Parathyroid adenoma (tissue), 2 donors: ENCODE measurements at regions not wholly inside any gene's neighbourhood (a gene's known extent, or its start where the extent isn't known, plus 50 kb on each side); places are given as distances from the start of the nearest gene placed in this dataset.

Experiments used
- H2AFZ ChIP-seq: fragments of 300-600 bp; sonication (generic); one replicate; pipeline ENCODE4 v1.7.0; 2017; ENCODE audit warnings: antibody characterized with exemption, mild to moderate bottlenecking
- H3K27ac ChIP-seq: fragments of 300-600 bp; sonication (generic); one replicate; pipeline ENCODE4 v1.7.0; 2017
- H3K27me3 ChIP-seq: fragments of 300-600 bp; sonication (generic); one replicate; pipeline ENCODE4 v1.7.0; 2017; ENCODE audit warnings: low read length; ENCODE audit not compliant: control insufficient read depth, insufficient read depth
- H3K36me3 ChIP-seq: fragments of 300-600 bp; sonication (generic); one replicate; pipeline ENCODE4 v1.7.0; 2017; ENCODE audit warnings: low read length; ENCODE audit not compliant: control insufficient read depth, insufficient read depth
- H3K4me1 ChIP-seq: fragments of 300-600 bp; sonication (generic); one replicate; pipeline ENCODE4 v1.7.0; 2017; ENCODE audit warnings: control low read depth
- H3K4me2 ChIP-seq: fragments of 300-600 bp; sonication (generic); one replicate; pipeline ENCODE4 v1.7.0; 2017; ENCODE audit warnings: low read length
- H3K4me3 ChIP-seq: fragments of 300-600 bp; sonication (generic); one replicate; pipeline ENCODE4 v1.7.0; 2017; ENCODE audit warnings: low read depth, low read length
- H3K79me2 ChIP-seq: fragments of 300-600 bp; sonication (generic); one replicate; pipeline ENCODE4 v1.7.0; 2017; ENCODE audit warnings: control low read depth
- H3K9ac ChIP-seq: fragments of 300-600 bp; sonication (generic); one replicate; pipeline ENCODE4 v1.7.0; 2017; ENCODE audit warnings: mild to moderate bottlenecking
- H3K9me3 ChIP-seq: fragments of 300-600 bp; sonication (generic); one replicate; pipeline ENCODE4 v1.7.0; 2017; ENCODE audit warnings: low read length; ENCODE audit not compliant: control insufficient read depth
- TF ChIP-seq, protein P1 (sequence below): fragments of 300-600 bp; sonication (generic); IDR thresholded peaks from one replicate; pipeline ENCODE4 v1.7.0; 2017; ENCODE audit warnings: antibody characterized with exemption, mild to moderate bottlenecking
- donor health status: primary hyperparathyroidism.

DNA sequence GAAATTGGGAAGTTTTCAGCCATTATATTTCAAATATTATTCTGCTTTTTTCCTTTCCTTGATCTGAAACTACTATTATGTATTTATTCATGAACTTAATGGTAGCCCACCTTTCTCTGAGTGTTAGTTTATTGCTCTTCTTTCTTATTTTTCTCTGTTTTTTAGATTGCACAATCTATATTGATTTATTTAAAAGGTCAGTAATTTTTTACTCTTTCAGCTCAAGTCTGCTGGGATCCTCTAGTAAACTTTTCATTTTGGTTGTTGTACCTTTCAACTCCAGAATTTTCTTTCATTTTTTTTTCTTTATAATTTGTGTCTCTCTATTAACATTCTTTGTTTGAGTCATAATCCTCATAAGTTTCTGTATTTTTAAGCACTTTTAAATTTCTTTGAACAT is 529.4 kb upstream of the POT1 start:
- Histone ChIP-seq H3K27me3 (no peaks in the 10 kb centered on the region), H3K9ac (no peak overlapping the region), H3K4me3 (no peak overlapping the region), H3K79me2 (no peaks in the 10 kb centered on the region), H3K4me1 (no peaks in the 10 kb centered on the region), H3K4me2 (no peak overlapping the region), H2AFZ (no peak overlapping the region), H3K9me3 (no peaks in the 10 kb centered on the region), H3K36me3 (no peaks in the 10 kb centered on the region), H3K27ac (no peak overlapping the region)
- TF ChIP-seq, protein P1, sequence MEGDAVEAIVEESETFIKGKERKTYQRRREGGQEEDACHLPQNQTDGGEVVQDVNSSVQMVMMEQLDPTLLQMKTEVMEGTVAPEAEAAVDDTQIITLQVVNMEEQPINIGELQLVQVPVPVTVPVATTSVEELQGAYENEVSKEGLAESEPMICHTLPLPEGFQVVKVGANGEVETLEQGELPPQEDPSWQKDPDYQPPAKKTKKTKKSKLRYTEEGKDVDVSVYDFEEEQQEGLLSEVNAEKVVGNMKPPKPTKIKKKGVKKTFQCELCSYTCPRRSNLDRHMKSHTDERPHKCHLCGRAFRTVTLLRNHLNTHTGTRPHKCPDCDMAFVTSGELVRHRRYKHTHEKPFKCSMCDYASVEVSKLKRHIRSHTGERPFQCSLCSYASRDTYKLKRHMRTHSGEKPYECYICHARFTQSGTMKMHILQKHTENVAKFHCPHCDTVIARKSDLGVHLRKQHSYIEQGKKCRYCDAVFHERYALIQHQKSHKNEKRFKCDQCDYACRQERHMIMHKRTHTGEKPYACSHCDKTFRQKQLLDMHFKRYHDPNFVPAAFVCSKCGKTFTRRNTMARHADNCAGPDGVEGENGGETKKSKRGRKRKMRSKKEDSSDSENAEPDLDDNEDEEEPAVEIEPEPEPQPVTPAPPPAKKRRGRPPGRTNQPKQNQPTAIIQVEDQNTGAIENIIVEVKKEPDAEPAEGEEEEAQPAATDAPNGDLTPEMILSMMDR, result no peak

DNA sequence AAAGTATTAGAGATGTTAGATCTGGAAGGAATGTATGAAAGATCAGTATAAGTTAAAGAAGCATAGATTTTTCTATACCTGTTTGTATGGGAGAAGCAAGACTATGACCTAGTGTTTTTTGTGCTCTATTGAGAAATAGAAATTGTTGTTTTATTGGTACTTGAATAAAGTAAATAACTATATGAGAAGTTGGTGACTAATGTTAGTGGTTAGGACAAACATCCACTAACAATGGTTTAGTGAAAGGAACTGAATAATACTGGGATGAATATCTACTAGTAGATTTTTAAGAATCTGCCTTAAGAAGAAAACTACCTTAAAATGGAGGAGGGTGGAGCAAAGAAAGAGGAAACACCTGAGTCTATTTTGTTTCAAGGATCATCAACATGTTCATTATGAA is 521.1 kb upstream of the POT1 start:
- Histone ChIP-seq H3K9me3 (no peaks in the 10 kb centered on the region), H3K9ac (no peak overlapping the region), H3K4me3 (no peak overlapping the region), H3K4me1 (no peaks in the 10 kb centered on the region), H3K27ac (no peak overlapping the region), H3K4me2 (no peak overlapping the region), H3K27me3 (no peaks in the 10 kb centered on the region), H3K36me3 (no peaks in the 10 kb centered on the region), H3K79me2 (no peaks in the 10 kb centered on the region), H2AFZ (no peak overlapping the region)
- TF ChIP-seq, protein P1, result no peak

DNA sequence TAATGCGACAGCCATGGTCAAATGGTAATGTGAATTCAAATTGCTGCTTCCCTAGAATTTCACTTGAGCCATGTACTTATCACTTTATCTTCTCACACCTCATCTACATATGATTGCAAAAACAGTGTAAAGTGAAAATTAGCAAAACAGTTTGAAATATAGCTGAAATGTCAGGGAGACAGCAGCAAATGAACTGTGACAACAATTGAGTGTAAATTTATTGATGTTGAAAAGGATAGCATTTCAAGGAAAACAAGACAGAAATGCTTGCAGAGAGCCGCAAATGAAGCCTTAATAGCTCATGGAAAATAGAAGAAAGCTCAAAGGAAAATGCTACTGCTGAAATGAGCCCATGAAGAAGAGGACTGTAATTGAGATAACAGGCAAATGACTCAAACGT is 516.2 kb upstream of the POT1 start:
- no peak overlapping the region for H3K9ac ChIP-seq
- no peak overlapping the region for H3K4me2 ChIP-seq
- no peaks in the 10 kb centered on the region for H3K4me1 ChIP-seq
- H3K27ac ChIP-seq, result no peak overlapping the region
- H3K27me3 ChIP-seq, result no peaks in the 10 kb centered on the region
- no peaks in the 10 kb centered on the region for H3K36me3 ChIP-seq
- no peaks in the 10 kb centered on the region for H3K9me3 ChIP-seq
- H3K79me2 ChIP-seq, result no peaks in the 10 kb centered on the region
- TF ChIP-seq, protein P1, result no peak
- no peak overlapping the region for H3K4me3 ChIP-seq
- no peak overlapping the region for H2AFZ ChIP-seq

DNA sequence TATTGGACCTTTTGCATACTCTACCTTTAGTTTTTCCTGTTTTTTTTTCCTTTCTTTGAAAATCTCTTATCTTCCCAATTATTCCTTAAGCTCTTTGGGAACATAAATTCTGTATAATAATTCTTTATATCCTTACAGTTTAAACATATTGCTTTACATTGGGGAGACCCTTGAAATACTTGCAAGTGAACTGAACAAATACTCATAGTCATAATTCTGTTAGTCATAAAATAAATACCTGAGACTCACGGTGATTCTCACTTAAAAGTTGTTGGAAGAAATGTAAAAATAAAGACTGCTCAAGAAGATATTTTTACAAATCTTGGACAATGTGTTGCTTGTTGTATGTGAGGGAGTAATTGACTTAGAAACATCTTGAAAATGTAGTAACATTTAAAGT is 515.2 kb upstream of the POT1 start:
- Histone ChIP-seq H3K4me1 (no peaks in the 10 kb centered on the region), H3K36me3 (no peaks in the 10 kb centered on the region), H3K27ac (no peak overlapping the region), H2AFZ (no peak overlapping the region), H3K4me3 (no peak overlapping the region), H3K9me3 (no peaks in the 10 kb centered on the region), H3K79me2 (no peaks in the 10 kb centered on the region), H3K27me3 (no peaks in the 10 kb centered on the region), H3K9ac (no peak overlapping the region), H3K4me2 (no peak overlapping the region)
- TF ChIP-seq, protein P1, result no peak

DNA sequence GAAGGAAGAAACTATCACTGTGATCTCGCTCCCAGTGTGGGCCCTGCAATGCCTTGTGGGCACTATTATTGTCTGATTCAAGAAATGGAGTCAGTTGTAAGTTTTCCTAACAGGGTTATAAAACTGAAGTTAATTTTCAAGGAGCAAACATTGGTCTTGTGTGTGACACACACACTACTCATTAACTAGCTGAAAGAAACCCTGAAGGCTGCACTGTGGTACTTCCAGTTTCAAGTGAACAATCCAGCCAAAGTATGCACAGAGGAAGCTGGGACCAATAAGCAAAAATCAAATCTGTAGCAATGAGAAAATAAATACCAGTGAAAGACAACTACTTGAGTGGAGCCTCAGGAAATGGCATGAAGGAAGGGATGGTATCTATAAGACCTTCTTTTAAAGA is 506.6 kb upstream of the POT1 start:
- Histone ChIP-seq H3K27me3 (no peaks in the 10 kb centered on the region), H2AFZ (no peak overlapping the region), H3K4me2 (no peak overlapping the region), H3K79me2 (no peaks in the 10 kb centered on the region), H3K9ac (no peak overlapping the region), H3K4me3 (no peak overlapping the region), H3K4me1 (no peaks in the 10 kb centered on the region), H3K36me3 (no peaks in the 10 kb centered on the region), H3K9me3 (no peaks in the 10 kb centered on the region), H3K27ac (no peak overlapping the region)
- TF ChIP-seq, protein P1, result no peak
